ENCODE measurements at regions not wholly inside any gene's neighbourhood (a gene's known extent, or its start where the extent isn't known, plus 50 kb on each side); places are given as distances from the start of the nearest gene placed in this dataset.

DNA sequence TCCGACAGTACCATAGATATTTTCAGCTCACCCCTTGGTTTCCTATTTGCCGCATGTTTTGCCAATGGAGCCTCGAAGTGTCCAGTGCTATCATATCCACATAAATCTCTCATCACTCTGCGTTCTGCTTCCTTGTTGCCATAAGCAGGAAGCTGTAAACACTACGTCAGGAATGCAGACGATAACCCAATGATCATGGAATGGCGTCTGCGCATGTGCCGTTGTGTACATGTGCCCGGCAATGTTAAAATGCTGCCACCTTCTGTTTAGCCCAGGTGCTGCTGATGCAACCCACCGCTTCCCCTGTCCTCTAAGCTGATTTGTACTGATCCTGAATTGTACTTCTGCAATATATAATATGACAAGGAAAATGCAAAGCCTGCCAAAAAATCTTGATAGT lies 607.5 kb downstream of the HDGFL1 start:
- H4K20me1 ChIP-seq (replicated peaks; ENCODE audit: control insufficient read depth, extremely low read depth, insufficient read depth, low read length), result no peaks in the 10 kb centered on the region
- H3K79me2 ChIP-seq (ENCODE audit: control insufficient read depth, insufficient read depth, low read length), result no peaks in the 10 kb centered on the region
- TF ChIP-seq FOS (IDR thresholded peaks at IDR 0.05; ENCODE audit: borderline replicate concordance, insufficient read depth, low read length) (no peak), JUN (IDR thresholded peaks at IDR 0.05; ENCODE audit: borderline replicate concordance, insufficient read depth, insufficient read length, low read depth) (no peak), MYC (IDR thresholded peaks at IDR 0.05; ENCODE audit: low read depth, low read length) (no peak), POLR2AphosphoS5 (IDR thresholded peaks at IDR 0.05; ENCODE audit: insufficient read depth, low read depth, low read length) (no peak), GATA2 (IDR thresholded peaks at IDR 0.05; ENCODE audit: insufficient read depth, insufficient read length, low read depth, low read length) (no peak), EZH2 (IDR thresholded peaks at IDR 0.05; ENCODE audit: borderline replicate concordance, low read depth, low read length, severe bottlenecking) (no peak), POLR2A (IDR thresholded peaks at IDR 0.05; ENCODE audit: low read depth, low read length) (no peak)
- TF ChIP-seq, protein P1, sequence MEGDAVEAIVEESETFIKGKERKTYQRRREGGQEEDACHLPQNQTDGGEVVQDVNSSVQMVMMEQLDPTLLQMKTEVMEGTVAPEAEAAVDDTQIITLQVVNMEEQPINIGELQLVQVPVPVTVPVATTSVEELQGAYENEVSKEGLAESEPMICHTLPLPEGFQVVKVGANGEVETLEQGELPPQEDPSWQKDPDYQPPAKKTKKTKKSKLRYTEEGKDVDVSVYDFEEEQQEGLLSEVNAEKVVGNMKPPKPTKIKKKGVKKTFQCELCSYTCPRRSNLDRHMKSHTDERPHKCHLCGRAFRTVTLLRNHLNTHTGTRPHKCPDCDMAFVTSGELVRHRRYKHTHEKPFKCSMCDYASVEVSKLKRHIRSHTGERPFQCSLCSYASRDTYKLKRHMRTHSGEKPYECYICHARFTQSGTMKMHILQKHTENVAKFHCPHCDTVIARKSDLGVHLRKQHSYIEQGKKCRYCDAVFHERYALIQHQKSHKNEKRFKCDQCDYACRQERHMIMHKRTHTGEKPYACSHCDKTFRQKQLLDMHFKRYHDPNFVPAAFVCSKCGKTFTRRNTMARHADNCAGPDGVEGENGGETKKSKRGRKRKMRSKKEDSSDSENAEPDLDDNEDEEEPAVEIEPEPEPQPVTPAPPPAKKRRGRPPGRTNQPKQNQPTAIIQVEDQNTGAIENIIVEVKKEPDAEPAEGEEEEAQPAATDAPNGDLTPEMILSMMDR (IDR thresholded peaks at IDR 0.05; ENCODE audit: extremely low read depth in 1 of 2, insufficient read depth in 1 of 2, low read depth in 1 of 2, low read length in 2 of 2), result no peak
- TF ChIP-seq, protein P2, sequence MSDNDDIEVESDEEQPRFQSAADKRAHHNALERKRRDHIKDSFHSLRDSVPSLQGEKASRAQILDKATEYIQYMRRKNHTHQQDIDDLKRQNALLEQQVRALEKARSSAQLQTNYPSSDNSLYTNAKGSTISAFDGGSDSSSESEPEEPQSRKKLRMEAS (IDR thresholded peaks at IDR 0.05; ENCODE audit: insufficient read depth, insufficient read length), result no peak
- POLR2A ChIA-PET, result no interaction called here
- H3K36me3 ChIP-seq (ENCODE audit: control insufficient read depth in 2 of 2, extremely low read depth in 1 of 2, insufficient read depth in 2 of 2, low read length in 2 of 2), result no peaks in the 10 kb centered on the region
- dilution Hi-C loops (cut with MboI; ENCODE audit: extremely low pct_ligation_motif_present, low sequenced_read_pairs), result no loop called here
- FAIRE-seq (no peak), DNase-seq (ENCODE audit: low read depth, low spot score) (peak; percentile 56)
- intact Hi-C loops (cut with micrococcal nuclease), result no loop called here
- no peak overlapping the region for H3K4me3 ChIP-seq (replicated peaks in 1 of 3; ENCODE audit: insufficient read depth in 1 of 3, low read depth in 1 of 3, low read length in 3 of 3)
- CTCF ChIA-PET, result no interaction called here
- H3K9ac ChIP-seq (replicated peaks; ENCODE audit: extremely low read depth, insufficient read depth, low read length), result no peak overlapping the region
- no peaks in the 10 kb centered on the region for H3K27me3 ChIP-seq (ENCODE audit: control insufficient read depth in 2 of 2, insufficient read depth in 2 of 2, low read length in 2 of 2)
- BruUV-seq (replicated peaks), result no TSS peak
- H3K27ac ChIP-seq (ENCODE audit: insufficient read depth, low read depth, low read length), result no peak overlapping the region
- no peaks in the 10 kb centered on the region for H3K9me3 ChIP-seq (replicated peaks; ENCODE audit: control insufficient read depth, insufficient read depth, low read length)
- H3K4me1 ChIP-seq (ENCODE audit: control insufficient read depth, extremely low read depth, insufficient read depth, low read length), result no peaks in the 10 kb centered on the region
- no peaks in the 10 kb centered on the region for H3K9me1 ChIP-seq (replicated peaks; ENCODE audit: control insufficient read depth, extremely low read depth, insufficient read depth, low read length)
- no peak overlapping the region for H3K4me2 ChIP-seq (ENCODE audit: insufficient read depth, low read length)
- no peak overlapping the region for H2AFZ ChIP-seq (ENCODE audit: low read depth, low read length)
